ENCODE measurements at regions not wholly inside any gene's neighbourhood (a gene's known extent, or its start where the extent isn't known, plus 50 kb on each side); places are given as distances from the start of the nearest gene placed in this dataset.
"Not testable (repeated sequence)": the region's sequence is repeated elsewhere in the genome, so short reads cannot be mapped to it uniquely, and the experiment has no call there.

DNA sequence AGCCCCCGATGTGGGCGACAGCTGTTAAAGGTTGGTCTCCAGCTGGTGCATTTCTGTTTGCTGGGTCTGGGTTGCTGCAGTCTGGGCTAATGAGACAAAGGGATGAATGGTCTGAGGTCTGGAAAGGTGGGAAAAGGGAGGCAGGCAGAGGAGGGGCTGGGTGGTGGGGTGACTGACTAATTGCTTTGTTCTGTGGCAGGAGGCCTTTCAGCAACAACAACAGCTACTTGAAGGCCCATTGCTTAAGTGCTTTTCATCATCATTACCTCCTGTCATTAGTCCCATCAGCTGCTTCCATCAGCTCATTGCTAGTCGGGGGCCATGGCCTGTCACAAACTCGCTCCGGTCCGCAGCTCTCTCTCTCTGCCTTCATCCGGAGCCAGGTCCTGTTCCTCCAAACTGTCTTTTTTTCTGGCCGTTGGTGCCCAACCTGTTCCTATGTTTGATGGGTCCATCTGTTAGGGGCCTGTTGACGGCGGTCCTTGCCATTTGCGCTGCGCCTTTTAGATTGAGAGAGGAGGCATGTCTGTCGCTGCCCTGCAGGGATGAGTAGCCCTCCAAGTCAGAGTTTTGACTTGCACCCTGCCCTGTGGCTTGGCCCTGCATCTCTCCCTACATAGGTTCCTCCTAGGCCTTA lies 105.6 kb upstream of the PLXNA2 start:
- no peak for DNase-seq

DNA sequence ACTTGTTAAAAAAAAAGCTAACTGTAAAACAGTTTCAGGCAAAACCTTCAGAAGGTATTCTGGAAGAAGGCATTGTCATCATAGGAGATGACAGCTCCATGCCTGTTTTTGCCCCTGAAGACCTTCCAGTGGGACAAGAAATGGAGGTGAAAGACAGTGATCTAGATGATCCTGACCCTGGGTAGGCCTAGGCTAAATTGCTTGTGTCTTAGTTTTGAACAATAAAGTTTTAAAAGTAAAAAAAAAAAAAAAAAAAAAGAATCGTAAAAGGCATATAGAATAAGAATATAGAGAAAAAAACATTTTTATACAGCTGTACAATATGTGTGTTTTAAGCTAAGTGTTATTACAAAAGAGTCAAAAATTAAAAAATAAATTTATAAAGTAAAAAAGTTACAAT lies 106.6 kb upstream of the PLXNA2 start:
- no peak for DNase-seq

DNA sequence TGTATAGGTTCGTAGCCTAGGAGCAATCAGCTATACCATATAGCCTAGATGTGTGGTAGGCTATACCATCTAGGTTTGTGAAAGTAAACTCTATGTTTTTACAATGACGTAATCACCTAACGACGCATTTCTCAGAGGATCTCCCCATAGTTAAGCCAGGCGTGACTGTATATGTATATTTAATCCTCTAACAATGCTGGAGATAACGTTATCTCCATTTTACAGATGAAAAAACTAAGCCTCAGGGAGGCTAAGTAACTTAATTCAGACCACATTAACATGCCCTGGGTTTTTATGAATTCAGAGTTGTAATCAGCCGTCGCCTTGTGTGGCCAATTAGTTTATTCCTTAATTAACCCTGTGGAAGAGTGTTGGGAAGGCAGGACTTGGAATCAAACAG lies 107.7 kb upstream of the PLXNA2 start:
- no peak for DNase-seq

DNA sequence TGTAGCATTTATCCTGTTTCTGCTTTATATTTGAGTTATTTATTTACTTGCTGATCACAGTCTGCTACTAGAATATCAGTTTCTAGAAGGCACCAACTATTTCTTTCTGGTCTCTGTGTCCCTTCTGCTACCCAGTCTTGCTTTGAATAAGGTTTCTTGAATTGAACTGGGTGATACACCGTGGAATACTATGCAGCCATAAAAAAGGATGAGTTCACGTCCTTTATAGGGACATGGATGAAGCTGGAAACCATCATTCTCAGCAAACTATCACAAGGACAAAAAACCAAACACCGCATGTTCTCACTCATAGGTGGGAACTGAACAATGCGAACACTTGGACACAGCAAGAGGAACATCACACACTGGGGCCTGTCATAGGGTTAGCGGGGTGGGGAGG lies 109.6 kb upstream of the PLXNA2 start:
- not testable (repeated sequence) for DNase-seq

DNA sequence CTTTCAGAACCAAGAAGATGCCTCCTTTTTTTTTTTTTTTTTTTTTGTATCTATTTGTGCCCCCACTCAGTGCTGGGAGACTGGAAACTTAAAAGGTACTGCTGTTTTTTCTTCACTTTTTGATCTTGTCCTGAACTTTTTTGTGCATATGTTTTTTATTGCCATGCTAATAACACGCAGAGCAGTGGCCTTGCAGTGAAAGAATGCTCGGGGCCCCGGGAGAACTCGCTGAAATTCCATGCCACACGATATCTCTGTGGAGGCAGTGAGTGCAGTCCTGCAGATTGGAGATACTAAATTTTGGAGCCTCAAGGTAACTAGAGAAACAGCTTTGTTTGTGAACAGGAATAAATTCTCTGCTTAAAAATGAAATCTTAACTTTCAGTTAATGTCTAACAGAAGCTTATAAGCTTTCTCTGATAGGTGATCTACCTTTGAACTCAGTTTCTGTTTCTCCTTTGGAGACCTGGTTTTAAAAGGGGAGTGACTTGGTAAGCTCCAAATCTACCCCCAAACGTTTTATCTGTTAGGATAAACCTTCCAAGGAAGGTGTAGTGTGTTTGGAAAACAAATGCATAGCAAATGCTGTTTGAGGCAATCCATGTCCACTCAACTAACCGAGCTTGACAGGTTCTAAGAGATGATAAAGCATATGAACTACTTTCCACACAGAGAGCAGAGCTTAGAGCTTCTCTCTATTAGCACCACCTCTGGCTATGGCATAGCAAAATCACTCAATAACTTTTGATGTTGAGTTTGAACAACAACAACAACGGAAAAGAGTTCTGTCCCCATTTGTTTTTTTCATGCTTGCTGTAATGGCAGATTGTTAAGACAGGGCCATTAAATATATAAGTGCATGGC lies 113.7 kb upstream of the PLXNA2 start:
- DNase-seq = no peak

DNA sequence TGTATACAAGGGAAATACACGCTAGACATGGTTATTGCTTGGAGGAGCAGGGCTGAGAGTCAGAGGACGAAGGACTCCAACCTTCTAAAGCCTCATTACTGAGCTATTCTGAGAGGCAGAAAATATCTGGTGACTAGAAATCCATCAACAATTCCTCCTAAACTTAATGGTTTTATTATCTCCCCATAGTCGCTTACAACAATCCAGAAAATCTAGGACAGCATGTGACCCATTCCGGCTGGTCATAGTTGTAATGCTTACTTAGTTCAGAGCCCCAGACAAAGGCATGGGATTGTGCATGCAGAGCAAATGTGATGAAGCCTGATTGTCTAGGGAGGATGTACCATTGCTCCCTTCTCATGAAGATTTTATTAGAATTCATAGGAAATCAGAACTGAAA lies 114.5 kb upstream of the PLXNA2 start:
- DNase-seq = no peak

DNA sequence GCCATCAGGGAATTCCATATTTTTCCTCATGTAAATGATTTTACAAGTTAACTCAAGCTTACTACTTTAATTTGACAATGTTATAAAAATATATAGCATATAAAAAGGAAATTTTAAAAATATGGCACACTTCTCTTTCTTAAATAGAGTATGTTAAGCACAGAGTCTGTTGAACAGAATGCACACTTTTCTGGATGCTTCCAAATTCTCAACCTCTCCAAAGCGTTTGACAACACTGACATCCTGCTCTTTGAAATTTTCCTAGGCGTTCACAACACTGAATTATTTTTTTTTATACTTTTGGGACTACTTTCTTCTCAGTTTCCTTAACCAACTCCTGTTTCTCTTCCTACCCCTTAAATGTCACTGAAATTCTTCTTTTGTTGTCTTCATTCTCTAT lies 117.8 kb upstream of the PLXNA2 start:
- no peak for DNase-seq

DNA sequence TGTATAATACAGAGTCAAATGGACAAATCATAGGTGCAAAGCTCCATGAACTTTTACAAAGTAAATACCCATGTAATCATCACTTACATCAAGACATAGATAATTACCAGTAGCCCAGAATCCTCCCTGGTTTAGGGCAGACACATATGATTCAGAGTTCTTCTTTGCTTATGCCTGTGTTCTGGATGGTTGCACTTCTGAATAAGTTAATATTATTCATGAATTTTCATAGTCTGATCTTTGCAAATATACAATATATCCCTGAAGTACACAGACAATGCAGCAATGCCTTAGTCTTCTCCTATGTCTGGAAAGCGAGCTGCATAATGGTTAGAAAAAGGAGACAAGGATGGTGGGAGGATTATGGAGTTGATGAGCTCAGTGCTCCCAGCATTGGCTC lies 122.4 kb upstream of the PLXNA2 start:
- no peak for DNase-seq

DNA sequence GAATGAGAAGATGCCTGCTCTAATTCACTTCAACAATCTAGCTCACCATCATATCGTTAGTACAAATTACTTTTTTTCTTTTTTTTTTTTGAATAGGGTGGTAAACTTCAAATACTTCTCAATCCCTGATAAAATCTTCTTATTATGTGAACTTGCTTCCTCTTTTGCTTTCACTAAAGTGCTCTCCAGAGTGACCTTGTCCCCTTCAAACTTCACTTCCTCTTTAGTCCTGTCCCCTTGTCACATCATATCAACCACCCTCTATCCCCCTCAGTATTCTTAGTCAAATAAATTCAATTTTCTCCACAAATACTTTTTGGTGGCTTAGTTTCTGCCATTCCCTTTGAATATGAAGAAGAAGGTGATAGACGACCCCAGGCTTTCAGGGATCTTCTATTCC lies 124.9 kb upstream of the PLXNA2 start:
- DNase-seq = no peak

DNA sequence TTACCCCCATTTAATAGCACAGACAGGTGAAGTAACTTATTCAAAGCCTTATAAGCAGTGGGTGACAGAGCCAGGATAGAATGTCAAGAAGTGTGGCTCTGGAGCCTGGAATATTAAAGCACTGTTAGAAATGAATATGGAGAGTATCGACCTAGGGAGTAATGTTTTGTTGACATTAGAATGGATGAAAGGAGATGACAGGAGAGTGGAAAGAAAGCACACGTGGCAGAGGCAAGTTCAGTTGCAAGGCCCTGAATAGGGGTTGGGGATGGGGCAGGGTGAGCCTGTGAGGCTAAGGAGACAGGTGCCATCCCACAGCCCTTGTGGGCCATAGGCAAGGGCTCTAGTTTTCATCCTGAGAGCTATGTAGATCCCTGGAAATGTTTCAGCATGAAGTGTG lies 125.5 kb upstream of the PLXNA2 start:
- no peak for DNase-seq

DNA sequence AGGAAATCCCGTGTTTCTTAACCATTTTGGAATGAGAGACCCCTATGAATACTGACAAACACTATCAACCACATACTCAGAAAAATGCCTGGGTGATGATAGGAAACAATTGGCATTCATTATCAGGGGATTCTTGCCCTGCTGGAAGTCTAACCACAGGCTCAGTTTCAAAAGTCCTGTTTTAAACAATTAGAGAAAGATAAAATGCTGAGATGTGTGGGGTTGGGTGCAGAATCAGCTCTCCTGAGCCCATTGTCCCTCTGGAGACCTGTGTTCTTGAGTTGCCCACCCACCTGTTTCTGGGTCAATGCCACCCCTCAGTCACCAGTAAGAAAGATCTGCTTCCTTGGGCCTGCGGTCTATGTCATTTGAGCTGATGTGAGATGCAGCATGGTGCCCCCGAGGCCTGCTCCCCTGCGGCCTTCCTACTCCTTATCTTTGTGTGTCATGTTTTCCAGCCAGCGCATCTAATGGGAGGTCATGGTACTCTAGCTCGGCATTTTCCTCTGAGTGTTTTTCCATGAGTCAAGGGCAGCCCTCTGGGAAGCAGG lies 130.3 kb upstream of the PLXNA2 start:
- no peak for DNase-seq

DNA sequence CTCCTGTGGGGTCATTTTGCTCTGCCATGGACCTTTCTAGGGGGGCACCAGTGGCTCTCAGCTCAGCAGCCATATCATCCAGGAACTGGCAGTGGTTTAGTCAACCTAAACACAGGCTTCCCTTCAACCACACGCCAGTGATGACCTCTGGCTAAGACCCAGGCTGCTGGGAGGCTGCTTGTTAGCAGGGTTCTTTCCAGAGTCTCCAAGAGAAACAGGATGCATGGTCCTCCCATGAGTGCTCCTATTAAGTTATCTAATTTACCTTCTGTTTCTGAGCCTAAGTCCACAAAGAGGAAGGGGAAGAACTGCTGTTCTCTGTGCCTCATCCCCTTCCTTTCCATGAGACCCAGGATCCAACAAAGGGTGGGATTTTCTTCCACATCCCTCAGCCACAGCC lies 137.3 kb upstream of the PLXNA2 start:
- DNase-seq = no peak

DNA sequence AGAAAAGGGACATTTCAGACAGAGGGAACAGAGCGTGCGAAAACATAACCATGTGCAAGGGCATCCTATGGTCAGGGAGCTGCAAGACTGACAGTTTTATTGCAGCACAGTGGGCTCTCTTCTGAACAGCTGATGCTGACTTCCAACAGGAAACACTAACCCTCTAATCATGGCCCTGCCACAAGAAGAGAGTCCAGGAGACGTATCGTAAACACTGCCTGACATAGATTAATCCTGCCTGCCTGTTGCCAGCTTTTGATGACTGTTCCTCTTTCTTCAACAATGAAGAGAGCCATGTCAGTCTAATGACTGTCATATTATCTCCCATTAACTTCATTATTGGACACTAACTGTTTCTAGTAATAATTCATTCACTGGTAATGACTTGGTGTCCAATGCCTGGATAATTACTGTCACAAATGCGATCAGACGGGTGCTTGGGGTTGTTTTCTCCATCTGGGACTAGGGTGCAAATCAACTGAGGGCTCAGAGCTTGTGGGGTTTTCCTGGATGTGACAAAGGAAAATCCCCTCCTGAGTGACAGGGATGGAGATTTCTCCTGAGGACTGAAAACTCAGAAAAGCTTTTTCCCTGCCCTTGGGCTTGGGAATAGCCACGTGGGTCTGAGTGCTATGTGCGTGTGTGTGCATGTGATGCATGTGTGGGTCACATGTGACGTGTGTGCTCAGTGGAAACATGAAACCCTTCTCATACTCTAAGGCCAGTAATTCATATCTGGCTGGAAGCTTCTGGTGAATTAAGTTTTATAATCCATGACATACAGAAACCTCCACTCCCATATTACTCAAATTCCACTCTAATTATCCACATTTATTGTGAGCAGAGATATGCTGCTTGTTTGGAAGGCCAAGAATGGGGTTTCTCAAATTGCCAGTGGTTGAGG lies 144.0 kb upstream of the PLXNA2 start:
- DNase-seq = no peak

DNA sequence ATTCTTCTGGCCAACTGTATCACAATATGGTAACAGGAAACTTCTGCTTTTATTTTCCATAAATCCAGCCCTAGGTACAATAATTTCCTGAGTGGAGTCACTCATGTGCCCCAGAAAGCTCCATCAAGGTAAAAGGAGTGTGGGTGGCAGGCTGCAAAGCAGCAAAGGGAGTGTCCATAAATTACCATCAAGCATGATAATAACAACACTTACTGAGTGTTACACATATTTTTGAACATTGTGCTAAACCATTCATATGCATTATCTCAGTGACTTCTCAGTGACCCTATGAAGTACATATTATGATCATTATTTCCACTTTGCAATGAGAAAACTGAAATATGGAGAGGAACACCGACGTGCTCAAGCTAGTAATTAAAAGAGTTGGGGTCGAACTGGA lies 149.2 kb upstream of the PLXNA2 start:
- DNase-seq = no peak

DNA sequence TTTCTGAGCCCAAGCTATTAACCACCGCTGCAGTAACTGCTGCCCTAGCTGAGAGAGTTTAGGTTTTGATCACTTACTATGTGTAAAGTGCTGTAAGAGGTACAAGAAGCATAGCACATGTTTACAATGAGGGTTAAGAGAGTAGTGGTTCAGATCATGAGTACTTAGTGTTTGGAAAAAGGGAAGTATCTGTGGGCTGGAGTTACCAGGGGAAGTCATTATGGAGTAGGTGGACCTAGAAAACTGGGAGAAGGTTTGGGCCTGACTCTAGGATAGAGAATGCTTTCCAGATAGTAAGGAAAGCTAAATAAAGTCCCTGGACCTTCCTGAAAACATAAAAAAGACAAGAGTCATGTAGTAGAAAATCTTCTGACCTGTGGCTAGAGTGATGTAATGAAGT lies 149.6 kb upstream of the PLXNA2 start:
- DNase-seq = no peak

DNA sequence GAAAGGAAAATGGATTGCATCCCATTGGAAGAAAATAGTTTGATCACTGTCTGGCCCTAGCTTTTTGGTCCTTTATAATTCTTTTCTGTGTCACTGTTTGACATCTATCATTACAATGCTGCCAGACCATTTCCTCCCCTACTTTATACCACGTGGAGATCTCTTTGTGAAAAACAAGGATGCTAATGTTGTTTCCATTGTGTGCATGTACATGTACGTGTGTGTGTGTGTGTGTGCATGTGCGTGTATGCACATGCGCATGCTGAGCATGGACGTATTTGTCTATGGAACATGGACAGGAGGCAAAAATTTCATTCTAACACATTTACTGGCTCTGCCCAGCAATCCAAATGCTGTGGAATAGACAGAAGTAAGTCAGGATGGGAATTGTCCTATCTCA lies 153.1 kb upstream of the PLXNA2 start:
- DNase-seq = no peak

DNA sequence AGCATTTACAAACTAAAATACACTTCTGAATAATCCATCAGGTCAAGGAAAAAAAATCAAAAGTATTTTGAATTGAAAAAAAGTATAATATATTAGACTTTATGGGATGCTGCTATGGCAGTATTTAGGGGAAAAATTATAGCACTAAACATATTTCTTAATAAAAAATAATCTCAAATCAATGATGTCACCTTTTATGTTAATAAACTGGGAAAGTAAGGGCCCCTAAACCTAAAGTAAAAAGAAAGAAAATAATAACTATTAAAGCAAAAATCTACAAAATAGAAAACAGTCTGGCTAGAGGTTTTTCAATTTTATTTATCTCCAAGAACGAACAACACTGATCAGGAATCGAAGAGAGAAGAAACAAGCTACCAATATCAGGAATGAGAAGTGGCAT lies 160.8 kb upstream of the PLXNA2 start:
- no peak for DNase-seq

DNA sequence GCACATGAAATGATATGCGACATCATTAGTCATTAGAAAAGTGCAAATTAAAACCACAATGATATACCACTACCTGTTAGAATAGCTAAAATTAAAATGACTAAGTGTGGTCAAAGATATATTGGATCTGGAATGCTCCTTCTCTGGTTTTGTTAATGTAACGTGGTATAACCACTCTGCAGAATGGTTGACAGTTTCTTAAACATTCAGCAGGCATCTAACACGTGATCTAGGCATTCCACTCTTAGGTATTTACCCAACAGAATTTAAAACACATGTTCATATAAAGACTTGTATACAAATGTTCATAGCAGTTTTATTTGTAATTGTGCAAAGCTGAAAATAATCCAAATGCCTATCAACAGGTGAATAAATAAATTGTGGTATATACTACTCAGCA lies 165.0 kb upstream of the PLXNA2 start:
- DNase-seq = no peak

DNA sequence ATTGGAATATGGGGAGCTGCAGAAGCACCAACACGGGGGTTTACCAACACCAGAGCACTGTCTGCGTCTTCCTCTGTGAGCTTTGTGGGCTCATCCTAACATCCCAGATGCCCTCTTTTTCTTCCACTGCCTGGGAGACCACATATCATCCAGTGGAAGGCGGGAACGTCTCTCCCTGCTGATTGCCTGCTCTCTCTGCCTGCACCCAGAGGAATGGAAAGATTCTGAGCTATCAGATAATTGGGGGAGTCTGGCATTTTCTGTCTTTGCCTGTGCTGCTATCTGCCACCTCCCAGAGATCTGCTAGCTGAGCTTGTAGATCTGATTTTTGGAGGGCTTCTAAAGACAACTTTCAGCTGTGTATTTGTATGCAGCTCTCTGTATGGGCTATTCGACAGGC lies 166.2 kb upstream of the PLXNA2 start:
- DNase-seq = no peak

DNA sequence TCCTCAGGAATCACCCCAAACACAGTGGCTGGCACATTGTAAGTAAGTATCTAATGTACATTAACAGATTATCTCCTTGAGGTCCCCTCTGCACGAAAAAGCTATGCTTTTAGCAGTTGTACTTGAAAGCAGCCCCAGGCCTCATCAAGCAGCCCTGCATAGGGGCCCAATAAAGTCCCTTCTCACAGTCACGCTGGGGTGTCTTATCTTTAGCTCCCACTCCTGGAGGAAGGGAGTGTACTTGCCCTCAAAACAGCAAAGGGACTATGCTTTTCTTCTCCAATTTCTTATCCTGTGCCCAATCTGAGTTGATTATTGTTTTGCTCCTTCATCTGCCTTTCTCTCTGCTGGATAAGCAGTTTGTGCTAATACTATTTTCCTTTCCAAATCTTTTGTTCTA lies 168.8 kb upstream of the PLXNA2 start:
- DNase-seq = no peak

DNA sequence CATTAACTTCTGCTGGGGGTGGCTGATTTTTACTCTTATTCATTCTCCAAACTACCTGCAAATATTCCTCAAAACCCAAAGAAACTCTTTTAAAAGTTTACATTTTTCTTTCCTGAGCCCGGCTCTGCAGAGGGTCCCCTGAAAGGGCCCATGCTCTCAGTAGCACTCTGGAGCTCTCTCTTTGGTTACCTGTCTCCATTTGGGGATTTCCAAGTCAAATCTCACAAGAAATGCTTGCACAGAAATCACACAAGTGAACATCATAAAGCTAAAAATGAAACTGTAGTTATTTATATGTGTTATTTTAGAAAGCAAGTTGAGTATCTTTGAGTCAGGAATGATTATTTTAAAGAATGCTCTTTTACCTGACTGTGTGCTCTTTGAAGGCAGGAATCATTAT lies 174.5 kb upstream of the PLXNA2 start:
- DNase-seq = no peak

DNA sequence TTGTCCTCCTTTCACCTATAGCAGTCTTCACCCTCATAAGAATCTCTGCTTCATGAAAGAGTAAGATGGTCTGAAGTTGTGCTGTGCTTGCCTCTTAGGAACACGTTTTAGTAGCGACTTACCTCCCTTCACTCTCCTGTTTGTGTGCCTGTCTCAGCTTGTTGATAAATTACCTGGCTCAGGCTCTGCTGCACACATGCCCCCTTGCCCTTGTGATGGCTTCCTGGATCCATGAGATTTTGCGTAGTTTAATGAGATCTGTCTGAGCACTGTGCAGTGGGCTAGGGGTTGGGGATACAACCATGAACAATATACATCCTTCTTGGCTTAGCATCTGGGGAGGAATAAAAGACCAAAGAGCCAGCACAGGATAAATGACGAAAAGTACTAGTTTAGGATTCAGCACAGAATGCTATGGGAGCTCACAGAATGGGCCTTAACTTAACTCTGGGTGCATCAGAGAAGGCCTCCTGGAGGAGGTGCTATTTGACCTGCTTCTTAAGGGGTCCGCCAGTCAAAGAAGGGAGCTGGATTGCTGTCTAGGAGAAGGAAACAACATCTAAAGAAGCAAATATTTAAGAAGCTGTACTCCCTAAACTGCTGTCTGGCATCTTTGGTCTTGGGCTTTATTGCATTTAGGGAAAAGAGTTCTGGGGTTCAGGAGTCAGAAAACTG lies 175.7 kb upstream of the PLXNA2 start:
- no peak for DNase-seq

DNA sequence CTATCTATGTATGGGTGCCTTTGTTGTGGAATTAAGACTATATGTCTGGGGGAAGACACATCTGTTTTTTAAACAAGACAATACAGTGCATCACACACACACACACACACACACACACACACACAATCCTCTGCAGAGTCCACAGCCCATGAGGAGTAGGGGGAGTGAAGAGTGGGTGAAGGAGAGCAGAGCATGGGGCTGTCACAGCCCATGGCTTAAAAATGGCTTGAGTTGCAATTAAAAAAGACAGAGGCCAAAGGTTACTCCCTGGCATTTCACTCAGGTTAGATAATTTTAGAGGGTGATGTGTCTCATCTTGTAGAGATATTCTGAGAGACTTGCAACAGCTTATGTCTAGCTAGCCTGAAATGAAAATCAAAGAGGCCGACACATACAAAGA lies 176.5 kb upstream of the PLXNA2 start:
- DNase-seq = no peak
